ENCODE measurements at regions not wholly inside any gene's neighbourhood (a gene's known extent, or its start where the extent isn't known, plus 50 kb on each side); places are given as distances from the start of the nearest gene placed in this dataset.

DNA sequence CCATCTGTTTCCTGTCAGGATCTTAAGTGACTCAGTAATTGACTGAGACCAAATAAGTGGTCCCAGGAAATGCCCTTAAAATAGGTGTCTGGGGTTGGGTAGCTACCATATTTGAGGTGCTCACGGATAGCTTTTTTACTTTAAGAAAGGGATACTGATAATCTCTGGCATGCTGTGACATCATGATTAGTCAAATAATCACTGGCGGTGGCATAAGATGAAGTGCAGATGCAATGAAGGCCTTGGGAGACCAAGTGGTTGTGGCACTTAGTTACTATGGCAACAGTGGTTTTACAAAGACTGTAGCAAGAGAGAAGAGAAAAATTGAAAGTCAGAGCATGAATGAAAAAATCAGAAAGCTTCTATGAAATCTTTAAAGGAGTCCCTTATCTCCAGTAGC lies 114.5 kb upstream of the SLIT2 start:
- TF ChIP-seq POLR2AphosphoS5 (IDR thresholded peaks at IDR 0.05) (no peak), CTCF (IDR thresholded peaks at IDR 0.05) (no peak), EP300 (IDR thresholded peaks at IDR 0.05) (no peak)
